Keratinocyte (primary cell): ENCODE measurements at regions not wholly inside any gene's neighbourhood (a gene's known extent, or its start where the extent isn't known, plus 50 kb on each side); places are given as distances from the start of the nearest gene placed in this dataset.

Experiments used
- DNase-seq: peaks from one replicate; pipeline ENCODE4 v3.0.0-alpha.2; 2011; ENCODE audit warnings: low read depth, missing footprints, low spot score
- FAIRE-seq: peaks from 2 replicates; lab custom pipeline; 2011; peaks lifted over from hg19 to GRCh38; lab: Jason Lieb, UNC
- H2AFZ ChIP-seq: 2 replicates; pipeline ENCODE4 v1.6.0; 2012; ENCODE audit warnings: low read length, control low read depth, inconsistent platforms; ENCODE audit not compliant: control insufficient read depth
- H3K27ac ChIP-seq: 2 replicates; pipeline ENCODE4 v1.5.1; 2011; ENCODE audit warnings: low read length; ENCODE audit not compliant: control insufficient read depth, insufficient read depth
- H3K27me3 ChIP-seq: 3 replicates; pipeline ENCODE4 v1.6.0; 2011; ENCODE audit warnings: low read length; ENCODE audit not compliant: control insufficient read depth, insufficient read depth; ENCODE audit errors: extremely low read depth
- H3K36me3 ChIP-seq, 2 experiments: 2 replicates in 1 of 2; 3 replicates in 1 of 2; pipeline ENCODE4 v1.5.1; 2011; ENCODE audit warnings: low read length in 2 of 2, mild to moderate bottlenecking in 1 of 2; ENCODE audit not compliant: control insufficient read depth in 2 of 2, insufficient read depth in 2 of 2; ENCODE audit errors: extremely low read depth in 1 of 2
- H3K4me1 ChIP-seq: 3 replicates; pipeline ENCODE4 v1.5.1; 2011; ENCODE audit warnings: low read length; ENCODE audit not compliant: control insufficient read depth, insufficient read depth; ENCODE audit errors: extremely low read depth
- H3K4me2 ChIP-seq: 3 replicates; pipeline ENCODE4 v1.6.0; 2011; ENCODE audit warnings: low read depth, low read length; ENCODE audit not compliant: control insufficient read depth, insufficient read depth; ENCODE audit errors: extremely low read depth
- H3K4me3 ChIP-seq, 3 experiments: fragments of 200-600 bp in 1 of 3; sonication (generic) in 1 of 3; 2 replicates in 2 of 3; 3 replicates in 1 of 3; pipeline ENCODE4 v1.5.1; 2011 to 2016; ENCODE audit warnings: low read length in 3 of 3, mild to moderate bottlenecking in 3 of 3, control low read depth in 2 of 3, inconsistent platforms in 1 of 3, low read depth in 1 of 3, mixed read lengths in 1 of 3, mixed run types in 1 of 3, moderate library complexity in 1 of 3; ENCODE audit not compliant: control insufficient read depth in 2 of 3, insufficient read depth in 2 of 3; ENCODE audit errors: extremely low read depth in 1 of 3
- H3K79me2 ChIP-seq: 2 replicates; pipeline ENCODE4 v1.6.0; 2012; ENCODE audit warnings: low read length; ENCODE audit not compliant: control insufficient read depth, insufficient read depth
- H3K9ac ChIP-seq: 3 replicates; pipeline ENCODE4 v1.6.0; 2011; ENCODE audit warnings: low read length; ENCODE audit not compliant: control insufficient read depth, insufficient read depth; ENCODE audit errors: extremely low read depth
- H3K9me1 ChIP-seq: 3 replicates; pipeline ENCODE4 v1.6.0; 2011; ENCODE audit warnings: low read length; ENCODE audit not compliant: control insufficient read depth, insufficient read depth; ENCODE audit errors: extremely low read depth
- H3K9me3 ChIP-seq: 2 replicates; pipeline ENCODE4 v1.5.1; 2012; ENCODE audit warnings: low read depth, low read length; ENCODE audit not compliant: control insufficient read depth
- H4K20me1 ChIP-seq: 3 replicates; pipeline ENCODE4 v1.6.0; 2011; ENCODE audit warnings: low read length; ENCODE audit not compliant: control insufficient read depth, insufficient read depth; ENCODE audit errors: extremely low read depth
- EZH2 ChIP-seq: IDR thresholded peaks from one replicate; pipeline ENCODE4 v1.6.1; 2012; ENCODE audit warnings: inconsistent platforms, mild to moderate bottlenecking, low read length, moderate library complexity
- dilution Hi-C: fragments of 300-500 bp; cut with MboI; formaldehyde crosslinking; loops from one replicate; pipeline ENCODE4 v1.7.0; 2020; ENCODE audit warnings: low sequenced_read_pairs; ENCODE audit not compliant: extremely low pct_ligation_motif_present
- TF ChIP-seq, protein P1 (sequence below), 3 experiments: IDR thresholded peaks in 1 of 3; conservative IDR thresholded peaks in 1 of 3; optimal IDR thresholded peaks in 1 of 3; 2 replicates in 2 of 3; 3 replicates in 1 of 3; pipeline versions ENCODE3 to v1.5.1; 2011; ENCODE audit warnings: low read length in 3 of 3, mild to moderate bottlenecking in 3 of 3, moderate library complexity in 2 of 3, control low read depth in 1 of 3, inconsistent platforms in 1 of 3; ENCODE audit not compliant: insufficient read depth in 2 of 3; ENCODE audit errors: extremely low read depth in 1 of 3

DNA sequence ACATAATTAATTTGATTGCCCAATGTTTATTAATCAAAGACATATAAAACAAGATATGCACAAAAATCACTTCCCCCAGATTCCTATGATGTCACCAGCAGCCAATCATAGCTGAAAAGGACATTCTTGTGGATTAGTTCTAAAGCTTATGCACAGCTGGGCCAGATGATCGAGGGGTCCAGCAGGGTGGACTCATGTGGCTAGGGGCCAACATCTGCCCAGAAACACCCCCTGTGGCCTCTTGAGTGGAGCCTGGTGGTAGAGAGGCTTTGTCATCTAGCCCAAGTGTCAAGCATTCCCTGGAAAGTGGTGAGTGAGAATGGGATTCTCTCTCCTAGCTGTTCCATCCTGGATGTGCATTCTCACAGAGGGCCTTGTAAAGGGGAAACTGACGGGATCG, 590.0 kb downstream of the BCL11B start:
- Histone ChIP-seq H3K9me1 (no peaks in the 10 kb centered on the region), H3K4me2 (no peak overlapping the region), H3K4me3 (no peak overlapping the region), H3K9me3 (no peaks in the 10 kb centered on the region), H3K9ac (no peak overlapping the region), H3K27me3 (no peaks in the 10 kb centered on the region), H3K27ac (no peak overlapping the region), H2AFZ (no peak overlapping the region), H4K20me1 (no peaks in the 10 kb centered on the region), H3K36me3 (no peaks in the 10 kb centered on the region), H3K79me2 (no peaks in the 10 kb centered on the region), H3K4me1 (no peaks in the 10 kb centered on the region)
- TF ChIP-seq, protein P1, sequence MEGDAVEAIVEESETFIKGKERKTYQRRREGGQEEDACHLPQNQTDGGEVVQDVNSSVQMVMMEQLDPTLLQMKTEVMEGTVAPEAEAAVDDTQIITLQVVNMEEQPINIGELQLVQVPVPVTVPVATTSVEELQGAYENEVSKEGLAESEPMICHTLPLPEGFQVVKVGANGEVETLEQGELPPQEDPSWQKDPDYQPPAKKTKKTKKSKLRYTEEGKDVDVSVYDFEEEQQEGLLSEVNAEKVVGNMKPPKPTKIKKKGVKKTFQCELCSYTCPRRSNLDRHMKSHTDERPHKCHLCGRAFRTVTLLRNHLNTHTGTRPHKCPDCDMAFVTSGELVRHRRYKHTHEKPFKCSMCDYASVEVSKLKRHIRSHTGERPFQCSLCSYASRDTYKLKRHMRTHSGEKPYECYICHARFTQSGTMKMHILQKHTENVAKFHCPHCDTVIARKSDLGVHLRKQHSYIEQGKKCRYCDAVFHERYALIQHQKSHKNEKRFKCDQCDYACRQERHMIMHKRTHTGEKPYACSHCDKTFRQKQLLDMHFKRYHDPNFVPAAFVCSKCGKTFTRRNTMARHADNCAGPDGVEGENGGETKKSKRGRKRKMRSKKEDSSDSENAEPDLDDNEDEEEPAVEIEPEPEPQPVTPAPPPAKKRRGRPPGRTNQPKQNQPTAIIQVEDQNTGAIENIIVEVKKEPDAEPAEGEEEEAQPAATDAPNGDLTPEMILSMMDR (optimal IDR thresholded peaks at IDR 0.05 in 1 of 3, IDR thresholded peaks at IDR 0.05 in 1 of 3, conservative IDR thresholded peaks at IDR 0.05 in 1 of 3; ENCODE audit: extremely low read depth in 1 of 3, insufficient read depth in 2 of 3, low read length in 3 of 3), result no peak
- TF ChIP-seq EZH2, result no peak
- FAIRE-seq (no peak), DNase-seq (no peak)
- dilution Hi-C loops, result no loop called here

DNA sequence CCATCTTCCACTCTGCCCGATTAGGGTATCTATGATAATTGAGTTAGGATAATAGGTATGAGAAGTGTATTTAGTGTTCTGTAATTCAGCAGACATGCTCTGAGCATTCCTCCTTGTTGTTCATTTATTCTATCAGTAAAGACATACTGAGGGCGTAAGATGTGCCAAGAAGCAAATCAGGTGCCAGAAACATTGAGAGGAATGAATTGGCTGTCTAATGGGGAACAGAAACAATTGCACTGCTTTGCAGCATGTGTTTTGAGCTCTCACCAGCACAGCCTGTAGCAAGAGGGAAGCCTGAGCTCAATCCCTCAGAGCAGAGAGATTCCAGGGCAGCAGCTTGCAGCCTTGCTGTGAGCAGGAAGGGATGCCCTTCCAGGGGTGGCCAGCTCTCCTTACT, 589.3 kb downstream of the BCL11B start:
- no peaks in the 10 kb centered on the region for H3K27me3 ChIP-seq
- TF ChIP-seq, protein P1 (optimal IDR thresholded peaks at IDR 0.05 in 1 of 3, IDR thresholded peaks at IDR 0.05 in 1 of 3, conservative IDR thresholded peaks at IDR 0.05 in 1 of 3; ENCODE audit: extremely low read depth in 1 of 3, insufficient read depth in 2 of 3, low read length in 3 of 3), result no peak
- no peak for TF ChIP-seq EZH2
- dilution Hi-C loops, result no loop called here
- H4K20me1 ChIP-seq, result no peaks in the 10 kb centered on the region
- H3K36me3 ChIP-seq, result no peaks in the 10 kb centered on the region
- DNase-seq (no peak), FAIRE-seq (no peak)
- no peaks in the 10 kb centered on the region for H3K9me1 ChIP-seq
- no peak overlapping the region for H2AFZ ChIP-seq
- no peak overlapping the region for H3K27ac ChIP-seq
- no peak overlapping the region for H3K4me3 ChIP-seq
- H3K9ac ChIP-seq, result no peak overlapping the region
- H3K79me2 ChIP-seq, result no peaks in the 10 kb centered on the region
- H3K4me2 ChIP-seq, result no peak overlapping the region
- H3K9me3 ChIP-seq, result no peaks in the 10 kb centered on the region
- no peaks in the 10 kb centered on the region for H3K4me1 ChIP-seq
